ENCODE measurements at regions not wholly inside any gene's neighbourhood (a gene's known extent, or its start where the extent isn't known, plus 50 kb on each side); places are given as distances from the start of the nearest gene placed in this dataset.

- DNase-seq: no peak
- no peak for TF ChIP-seq CTCF (IDR thresholded peaks at IDR 0.05)
- Mint-ChIP-seq H3K9me3 (no peaks in the 10 kb centered on the region), H3K27ac (no peak overlapping the region), H3K36me3 (ENCODE audit: low read depth) (no peaks in the 10 kb centered on the region), H3K4me1 (peaks cover 53% of the 10 kb centered on the region), H3K27me3 (ENCODE audit: low read depth, poor library complexity) (peaks cover 9% of the 10 kb centered on the region), H3K4me3 (no peak overlapping the region)
Observed at GRCh38 chr2:55116598-55116964, 66.3 kb upstream of the RTN4 start.

GRCh38 chr2:55115761-55116597 is 65.7 kb upstream of the RTN4 start:
- Mint-ChIP-seq H3K27me3 (ENCODE audit: low read depth, poor library complexity) (peaks cover 9% of the 10 kb centered on the region), H3K4me3 (no peak overlapping the region), H3K9me3 (no peaks in the 10 kb centered on the region), H3K36me3 (ENCODE audit: low read depth) (no peaks in the 10 kb centered on the region), H3K27ac (no peak overlapping the region), H3K4me1 (peaks cover 53% of the 10 kb centered on the region)
- no peak for TF ChIP-seq CTCF (IDR thresholded peaks at IDR 0.05)
- DNase-seq: no peak

GRCh38 chr2:55114597-55114996 is 64.3 kb upstream of the RTN4 start:
- no peak for DNase-seq
- H3K4me3 Mint-ChIP-seq: no peak overlapping the region
- H3K9me3 Mint-ChIP-seq: no peaks in the 10 kb centered on the region
- H3K27ac Mint-ChIP-seq: no peak overlapping the region
- H3K27me3 Mint-ChIP-seq (ENCODE audit: low read depth, poor library complexity): peaks cover 11% of the 10 kb centered on the region
- H3K36me3 Mint-ChIP-seq (ENCODE audit: low read depth): no peaks in the 10 kb centered on the region
- no peak for TF ChIP-seq CTCF (IDR thresholded peaks at IDR 0.05)
- peaks cover 51% of the 10 kb centered on the region for H3K4me1 Mint-ChIP-seq

GRCh38 chr2:55114082-55114481 is 63.8 kb upstream of the RTN4 start:
- no peak for DNase-seq
- Mint-ChIP-seq H3K36me3 (ENCODE audit: low read depth) (no peaks in the 10 kb centered on the region), H3K27me3 (ENCODE audit: low read depth, poor library complexity) (peaks cover 12% of the 10 kb centered on the region), H3K4me1 (peaks cover 50% of the 10 kb centered on the region), H3K27ac (no peak overlapping the region), H3K9me3 (no peaks in the 10 kb centered on the region), H3K4me3 (no peak overlapping the region)
- no peak for TF ChIP-seq CTCF (IDR thresholded peaks at IDR 0.05)

GRCh38 chr2:55112229-55113031 is 62.2 kb upstream of the RTN4 start:
- H3K27me3 Mint-ChIP-seq (ENCODE audit: low read depth, poor library complexity): peaks cover 6% of the 10 kb centered on the region
- DNase-seq: peak; percentile 32
- no peaks in the 10 kb centered on the region for H3K9me3 Mint-ChIP-seq
- peak overlapping the region; percentile 37 for H3K27ac Mint-ChIP-seq
- no peak for TF ChIP-seq CTCF (IDR thresholded peaks at IDR 0.05)
- H3K4me3 Mint-ChIP-seq: no peak overlapping the region
- H3K36me3 Mint-ChIP-seq (ENCODE audit: low read depth): no peaks in the 10 kb centered on the region
- peaks cover 42% of the 10 kb centered on the region for H3K4me1 Mint-ChIP-seq
